AG10803 (cell line): ENCODE measurements at regions not wholly inside any gene's neighbourhood (a gene's known extent, or its start where the extent isn't known, plus 50 kb on each side); places are given as distances from the start of the nearest gene placed in this dataset.
"Not testable (repeated sequence)": the region's sequence is repeated elsewhere in the genome, so short reads cannot be mapped to it uniquely, and the experiment has no call there.

Experiments
- DNase-seq: peaks from one replicate; pipeline ENCODE4 v3.0.0; 2010; ENCODE audit warnings: low read depth
- H3K4me3 ChIP-seq: 2 replicates; pipeline ENCODE4 v1.5.1; 2011; ENCODE audit warnings: mild to moderate bottlenecking, low read length, control low read depth
- TF ChIP-seq, protein P1 (sequence below): conservative IDR thresholded peaks from 2 replicates; pipeline ENCODE4 v1.5.1; 2011; ENCODE audit warnings: mild to moderate bottlenecking, low read length, control low read depth, inconsistent platforms

DNA sequence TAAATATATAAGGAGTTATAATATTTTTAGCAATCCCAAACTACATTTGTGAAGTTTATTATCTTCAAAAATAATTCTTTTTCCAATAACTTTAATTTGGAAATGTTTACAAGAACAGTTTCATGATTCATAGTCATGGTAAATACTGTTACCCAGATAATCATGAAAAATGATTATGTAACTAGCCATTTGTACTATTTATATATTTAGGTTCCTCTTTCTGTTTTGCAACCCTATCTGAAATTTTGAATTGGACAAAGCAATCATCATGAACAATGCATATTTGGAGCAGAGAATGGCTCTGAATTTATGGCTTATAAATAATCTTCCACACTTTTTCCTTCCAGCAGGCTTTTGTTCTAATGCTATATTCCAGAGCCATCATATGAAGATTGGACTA lies 499.7 kb downstream of the SLCO4C1 start:
- DNase-seq = no peak
- TF ChIP-seq, protein P1, sequence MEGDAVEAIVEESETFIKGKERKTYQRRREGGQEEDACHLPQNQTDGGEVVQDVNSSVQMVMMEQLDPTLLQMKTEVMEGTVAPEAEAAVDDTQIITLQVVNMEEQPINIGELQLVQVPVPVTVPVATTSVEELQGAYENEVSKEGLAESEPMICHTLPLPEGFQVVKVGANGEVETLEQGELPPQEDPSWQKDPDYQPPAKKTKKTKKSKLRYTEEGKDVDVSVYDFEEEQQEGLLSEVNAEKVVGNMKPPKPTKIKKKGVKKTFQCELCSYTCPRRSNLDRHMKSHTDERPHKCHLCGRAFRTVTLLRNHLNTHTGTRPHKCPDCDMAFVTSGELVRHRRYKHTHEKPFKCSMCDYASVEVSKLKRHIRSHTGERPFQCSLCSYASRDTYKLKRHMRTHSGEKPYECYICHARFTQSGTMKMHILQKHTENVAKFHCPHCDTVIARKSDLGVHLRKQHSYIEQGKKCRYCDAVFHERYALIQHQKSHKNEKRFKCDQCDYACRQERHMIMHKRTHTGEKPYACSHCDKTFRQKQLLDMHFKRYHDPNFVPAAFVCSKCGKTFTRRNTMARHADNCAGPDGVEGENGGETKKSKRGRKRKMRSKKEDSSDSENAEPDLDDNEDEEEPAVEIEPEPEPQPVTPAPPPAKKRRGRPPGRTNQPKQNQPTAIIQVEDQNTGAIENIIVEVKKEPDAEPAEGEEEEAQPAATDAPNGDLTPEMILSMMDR = no peak
- no peak overlapping the region for H3K4me3 ChIP-seq

DNA sequence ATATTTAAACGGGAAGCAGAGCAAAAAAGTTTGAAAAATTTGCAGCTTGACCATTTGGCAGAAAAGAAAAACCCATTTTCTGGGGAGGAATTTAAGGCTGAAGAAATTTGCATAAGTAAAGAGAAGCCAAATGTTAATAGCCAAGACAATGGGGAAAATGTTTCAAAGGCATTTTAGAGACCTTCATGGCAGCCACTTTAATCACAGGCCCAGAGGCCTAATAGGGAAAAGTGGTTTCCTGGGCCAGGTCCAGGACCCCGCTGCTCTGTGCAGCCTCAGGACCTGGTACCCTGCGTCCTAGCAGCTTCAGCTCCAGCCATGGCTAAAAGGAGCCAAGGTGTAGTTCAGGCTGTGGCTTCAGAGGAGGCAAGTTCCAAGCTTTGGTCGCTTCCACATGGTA lies 507.3 kb downstream of the SLCO4C1 start:
- DNase-seq = no peak
- TF ChIP-seq, protein P1 = no peak
- no peak overlapping the region for H3K4me3 ChIP-seq

DNA sequence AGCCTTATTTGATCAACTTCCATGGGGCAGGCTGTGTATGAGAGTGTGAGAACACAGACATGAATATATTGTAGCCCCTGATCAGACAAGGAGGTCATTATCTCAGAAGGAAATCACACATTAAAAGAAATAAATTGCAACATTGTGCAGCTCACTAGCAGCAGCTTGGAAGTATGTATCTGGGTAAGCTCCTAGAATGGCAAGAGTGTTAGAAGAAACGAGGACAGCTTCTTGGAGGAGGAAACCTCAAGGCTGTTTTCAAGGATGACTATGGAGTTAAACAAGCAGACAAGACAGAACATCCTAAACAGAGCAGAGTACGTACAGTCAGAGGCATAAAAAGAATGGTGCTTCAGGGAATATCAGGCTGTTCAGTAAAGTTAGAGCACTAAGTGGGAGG lies 511.0 kb downstream of the SLCO4C1 start:
- no peak overlapping the region for H3K4me3 ChIP-seq
- no peak for DNase-seq
- TF ChIP-seq, protein P1 = no peak

DNA sequence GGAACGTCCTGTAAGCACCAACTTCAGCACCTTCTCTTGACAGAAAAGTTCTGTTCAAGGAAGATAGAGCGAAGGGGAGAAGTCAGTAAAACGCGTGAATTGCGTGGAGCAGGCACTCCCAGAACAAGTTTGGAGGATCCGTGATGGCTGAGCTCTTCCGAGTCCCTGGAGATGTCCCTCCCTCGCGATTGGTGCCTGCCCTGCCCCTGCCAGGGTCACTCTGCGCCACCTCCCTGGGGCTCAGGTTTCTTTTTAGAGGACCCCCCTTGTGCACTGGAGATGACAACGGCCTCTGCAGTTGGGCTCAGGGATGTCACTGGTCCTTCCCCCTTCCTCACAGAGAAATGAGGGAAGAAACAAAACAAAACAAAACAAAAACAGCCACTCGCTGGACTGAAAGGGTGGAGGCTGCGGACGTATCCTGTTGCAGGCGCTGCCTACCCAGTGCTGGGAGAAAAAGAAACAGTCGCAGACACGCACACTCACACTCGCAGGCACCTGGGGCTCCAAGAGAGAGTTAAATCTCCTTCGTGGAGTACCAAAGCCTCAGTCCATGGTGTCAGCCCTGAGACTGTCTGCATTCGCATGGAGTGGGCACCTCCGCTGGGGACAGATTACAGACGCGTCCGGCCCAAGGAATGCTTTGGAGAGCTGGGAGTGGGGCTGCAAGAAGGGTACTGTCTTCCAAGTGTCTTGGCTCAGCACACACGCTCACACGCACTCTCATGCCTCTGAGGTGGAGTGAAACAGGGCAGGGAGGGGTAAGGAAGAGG lies 512.7 kb downstream of the SLCO4C1 start:
- no peak for DNase-seq
- no peak overlapping the region for H3K4me3 ChIP-seq
- TF ChIP-seq, protein P1 = no peak

DNA sequence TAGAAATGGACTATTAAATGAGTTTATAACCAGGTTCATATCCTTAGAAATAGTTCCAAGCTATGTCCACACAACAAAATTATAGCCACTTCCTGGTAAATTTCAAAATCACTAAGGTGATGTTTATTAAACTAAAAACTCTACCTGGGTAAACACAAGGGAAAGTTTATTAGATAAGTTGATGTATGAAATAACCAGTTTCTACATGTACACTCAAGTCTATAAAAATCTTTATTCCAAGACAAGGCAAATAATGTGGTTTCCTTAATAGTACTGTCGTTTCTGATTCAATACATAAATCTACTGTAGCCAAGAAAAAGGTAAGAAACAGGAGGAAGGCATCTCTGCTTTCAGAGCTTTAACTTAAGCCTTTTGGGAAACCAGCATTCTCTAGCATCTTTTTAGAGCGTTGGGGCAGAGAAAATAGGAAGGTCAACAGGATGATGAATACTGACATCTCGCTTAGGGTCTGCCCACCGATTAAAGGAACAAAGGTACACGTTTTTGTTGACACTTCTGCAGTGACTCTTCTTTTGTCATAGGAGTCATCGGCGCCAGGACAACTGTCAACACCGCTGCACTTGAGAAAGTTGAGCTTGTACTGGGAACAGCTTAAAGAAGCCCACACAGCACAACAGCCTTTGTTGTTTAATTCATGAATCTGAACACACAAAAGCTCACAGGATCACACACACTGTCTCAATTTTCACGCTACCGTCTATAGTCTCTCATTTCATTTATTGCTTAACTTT lies 513.6 kb downstream of the SLCO4C1 start:
- TF ChIP-seq, protein P1 = no peak
- H3K4me3 ChIP-seq = no peak overlapping the region
- no peak for DNase-seq

DNA sequence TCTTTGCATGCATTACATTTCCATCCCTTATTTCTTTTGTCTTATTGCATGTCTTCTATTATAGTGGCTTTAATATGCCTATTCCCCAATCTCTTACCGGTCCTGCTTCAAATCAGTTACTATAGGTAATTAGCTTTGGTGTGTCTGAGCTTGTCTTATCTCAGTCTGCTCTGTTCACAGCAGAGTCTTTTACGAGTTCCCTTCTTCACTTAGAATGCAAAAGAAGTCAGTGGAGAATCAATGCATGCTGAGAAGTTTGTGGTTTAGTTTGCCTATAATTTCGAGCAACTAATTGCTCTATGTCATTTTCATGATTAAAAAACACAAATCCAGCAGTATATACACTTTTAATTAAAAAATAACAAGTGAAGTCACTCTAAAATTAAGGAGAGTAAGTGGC lies 545.0 kb downstream of the SLCO4C1 start:
- H3K4me3 ChIP-seq = no peak overlapping the region
- TF ChIP-seq, protein P1 = no peak
- DNase-seq = no peak

DNA sequence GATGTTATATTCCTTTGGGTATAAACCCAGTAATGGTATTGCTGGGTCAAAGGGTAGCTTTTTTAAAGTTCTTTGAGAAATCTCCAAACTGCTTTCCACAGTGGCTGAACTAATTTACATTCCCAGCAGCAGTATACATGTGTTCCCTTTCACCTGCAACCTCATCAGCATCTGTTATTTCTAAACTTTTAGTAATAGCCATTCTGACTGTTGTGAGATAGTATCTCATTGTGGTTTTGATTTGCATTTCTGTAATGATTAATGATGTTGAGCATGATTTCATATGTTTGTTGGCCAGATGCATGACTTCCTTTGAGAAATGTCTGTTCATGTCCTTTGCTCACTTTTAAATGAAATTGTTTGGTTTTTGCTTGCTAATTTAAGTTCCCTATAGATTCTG lies 553.1 kb downstream of the SLCO4C1 start:
- H3K4me3 ChIP-seq, DNase-seq: not testable (repeated sequence)
